ENCODE measurements at regions not wholly inside any gene's neighbourhood (a gene's known extent, or its start where the extent isn't known, plus 50 kb on each side); places are given as distances from the start of the nearest gene placed in this dataset.

- no peak for TF ChIP-seq CTCF (conservative IDR thresholded peaks at IDR 0.05; ENCODE audit: low read depth, low read length)
- TF ChIP-seq EZH2phosphoT487 (IDR thresholded peaks at IDR 0.05; ENCODE audit: borderline replicate concordance, low read length): no peak
Observed at GRCh38 chr5:3058942-3059341, 307.5 kb upstream of the IRX2 start.
